Activated CD4-positive, alpha-beta T cell treated with anti-CD3 and anti-CD28 coated beads, Interleukin-2, Interleukin-6, amounts not matched to agents 100 ng/mL and 50 ng/mL, durations not matched to agents 16 hours and 8 hours (primary cell): ENCODE measurements at regions not wholly inside any gene's neighbourhood (a gene's known extent, or its start where the extent isn't known, plus 50 kb on each side); places are given as distances from the start of the nearest gene placed in this dataset.
A peak's percentile ranks its signal among the peaks of the same experiment; 100 is the strongest.

Source experiments
- DNase-seq: peaks from one replicate; pipeline ENCODE4 v3.0.0-alpha.2; 2020

DNA sequence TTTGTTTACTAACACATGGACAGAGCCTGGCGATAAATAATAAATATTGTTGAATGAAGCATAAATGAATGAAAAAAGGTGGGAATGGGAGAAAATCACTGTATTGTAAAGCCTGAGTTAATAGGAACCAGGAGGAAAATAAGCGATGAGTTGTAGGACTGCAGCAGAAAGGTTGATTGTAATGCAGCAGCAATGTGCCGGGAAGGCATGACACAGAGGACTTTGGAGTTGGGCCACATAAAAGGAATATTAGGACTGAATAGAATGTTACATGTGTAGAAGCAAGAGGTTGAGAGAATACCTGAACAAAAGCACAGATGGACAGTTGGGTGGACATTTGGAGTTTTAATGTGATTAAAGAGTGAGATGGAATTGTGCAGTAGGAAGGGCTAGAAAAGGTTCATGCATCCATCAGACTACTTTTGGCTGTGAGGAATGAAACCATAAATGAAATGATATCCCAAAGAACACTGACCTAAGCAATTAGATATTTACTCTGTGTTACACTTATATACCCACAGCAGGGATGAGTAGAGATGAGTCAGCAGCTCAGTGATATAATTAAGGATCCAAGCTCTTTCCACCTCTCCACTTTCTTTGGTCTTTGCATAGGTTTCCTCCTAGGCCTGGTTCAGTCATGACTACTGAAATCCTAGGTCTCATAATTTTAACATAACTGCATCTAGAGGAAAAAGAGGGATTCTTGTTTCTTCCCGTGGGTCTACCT, 55.4 kb downstream of the CCER1 start:
- no peak for DNase-seq

- DNase-seq, result no peak
Observed at GRCh38 chr12:90897986-90898385, 57.0 kb downstream of the CCER1 start.

DNA sequence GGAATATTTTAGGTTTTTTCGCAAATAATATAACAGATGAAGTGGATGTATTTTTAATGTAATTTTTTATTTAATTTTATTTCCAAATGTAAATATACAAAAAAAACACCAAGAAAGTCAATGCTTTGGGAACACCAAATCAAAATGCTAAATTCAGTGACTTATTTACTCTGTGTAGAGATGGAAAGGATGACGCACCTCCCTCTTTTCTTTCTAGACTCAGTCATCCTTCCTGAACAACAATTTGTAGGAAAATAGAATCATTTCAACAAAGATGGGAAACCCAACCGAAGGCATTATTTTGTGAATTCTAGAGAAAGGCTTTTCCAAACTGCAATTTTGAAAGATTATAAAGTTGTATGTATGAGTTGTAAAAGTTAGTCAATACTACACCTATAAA, 57.7 kb downstream of the CCER1 start:
- no peak for DNase-seq

GRCh38 chr12:90896821-90897220, 58.2 kb downstream of the CCER1 start:
- no peak for DNase-seq

- no peak for DNase-seq
Observed at GRCh38 chr12:90896164-90896563, 58.8 kb downstream of the CCER1 start.

DNA sequence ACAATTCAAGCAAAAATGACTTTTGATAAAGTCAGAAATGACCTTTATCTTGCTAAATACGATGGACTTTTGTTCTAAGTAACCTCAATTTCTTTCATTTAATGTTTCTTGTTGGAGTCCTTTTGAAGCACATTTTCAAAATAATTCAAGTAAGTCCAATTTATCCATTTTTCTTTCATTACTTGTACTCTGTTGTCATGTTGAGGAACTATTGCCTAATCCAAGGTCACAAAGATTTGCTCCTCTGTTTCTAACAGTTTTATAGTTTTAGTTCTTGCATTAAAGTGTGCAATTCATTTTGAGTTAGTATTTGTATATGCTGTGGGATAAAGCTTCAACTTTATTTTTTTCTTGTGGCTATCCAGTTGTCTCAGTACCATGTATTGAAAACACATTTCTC, 66.7 kb downstream of the CCER1 start:
- DNase-seq, result no peak

- DNase-seq, result no peak
Observed at GRCh38 chr12:90883456-90883855, 71.5 kb downstream of the CCER1 start.

GRCh38 chr12:90871726-90872096, 83.3 kb downstream of the CCER1 start:
- no peak for DNase-seq

DNA sequence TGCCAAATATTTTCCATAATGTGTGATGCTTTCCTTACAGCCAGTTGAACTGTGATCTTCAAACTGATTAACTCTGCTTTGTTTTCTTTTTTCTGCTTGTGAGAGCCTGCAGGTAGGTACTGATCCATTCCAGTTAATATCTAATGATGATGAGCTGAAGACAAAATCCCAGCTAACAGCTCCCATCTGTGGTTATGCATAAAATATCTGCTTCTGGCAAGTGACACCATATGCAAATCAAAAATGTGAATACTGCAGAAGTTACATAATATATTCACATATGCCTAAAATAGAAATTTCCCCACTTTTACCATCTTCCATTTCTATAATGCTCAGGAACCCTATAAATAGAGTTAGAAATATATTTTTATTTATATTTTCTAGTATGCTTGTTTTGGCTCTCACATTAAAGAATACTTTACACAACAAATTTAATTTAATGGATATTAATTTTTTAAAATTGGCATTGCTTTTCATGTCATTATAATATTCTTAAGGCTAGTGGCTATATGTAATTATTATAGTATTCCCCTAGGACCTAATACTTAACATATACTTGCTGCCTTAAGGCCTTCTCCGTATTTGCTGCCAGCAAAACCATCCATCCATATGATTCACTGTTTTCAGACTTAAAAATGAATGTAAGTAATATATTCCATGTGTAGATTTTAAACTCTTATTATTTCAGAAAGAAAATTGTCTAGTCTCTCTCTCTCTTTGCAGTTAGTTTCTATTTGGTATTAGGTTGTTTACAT, 83.8 kb downstream of the CCER1 start:
- DNase-seq, result no peak

DNA sequence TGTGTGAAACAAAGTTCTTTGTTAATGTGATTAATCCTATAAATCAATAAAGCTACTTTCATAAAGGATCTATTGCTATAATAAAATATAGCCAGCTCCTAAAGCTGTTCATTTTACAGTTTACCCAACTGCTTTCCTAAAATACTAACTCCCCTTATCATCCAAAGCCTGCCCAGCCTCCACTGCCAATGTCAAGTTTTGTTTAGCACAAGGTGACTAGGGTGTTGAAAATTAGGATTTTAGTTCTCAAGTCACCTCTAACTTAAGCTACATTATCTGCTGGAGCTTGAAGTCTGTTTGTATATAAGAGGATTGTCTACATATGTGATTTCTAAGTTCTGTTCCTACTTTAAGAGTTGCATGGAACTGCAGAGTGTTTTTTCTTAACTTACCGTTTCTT, 86.3 kb downstream of the CCER1 start:
- no peak for DNase-seq

- no peak for DNase-seq
Observed at GRCh38 chr12:90859591-90859990, 95.4 kb downstream of the CCER1 start.

GRCh38 chr12:90858252-90858651, 96.7 kb downstream of the CCER1 start:
- no peak for DNase-seq

- DNase-seq, result no peak
Observed at GRCh38 chr12:90855534-90855933, 99.4 kb downstream of the CCER1 start.

GRCh38 chr12:90854136-90854689, 100.8 kb downstream of the CCER1 start:
- peak; percentile 39 for DNase-seq

DNA sequence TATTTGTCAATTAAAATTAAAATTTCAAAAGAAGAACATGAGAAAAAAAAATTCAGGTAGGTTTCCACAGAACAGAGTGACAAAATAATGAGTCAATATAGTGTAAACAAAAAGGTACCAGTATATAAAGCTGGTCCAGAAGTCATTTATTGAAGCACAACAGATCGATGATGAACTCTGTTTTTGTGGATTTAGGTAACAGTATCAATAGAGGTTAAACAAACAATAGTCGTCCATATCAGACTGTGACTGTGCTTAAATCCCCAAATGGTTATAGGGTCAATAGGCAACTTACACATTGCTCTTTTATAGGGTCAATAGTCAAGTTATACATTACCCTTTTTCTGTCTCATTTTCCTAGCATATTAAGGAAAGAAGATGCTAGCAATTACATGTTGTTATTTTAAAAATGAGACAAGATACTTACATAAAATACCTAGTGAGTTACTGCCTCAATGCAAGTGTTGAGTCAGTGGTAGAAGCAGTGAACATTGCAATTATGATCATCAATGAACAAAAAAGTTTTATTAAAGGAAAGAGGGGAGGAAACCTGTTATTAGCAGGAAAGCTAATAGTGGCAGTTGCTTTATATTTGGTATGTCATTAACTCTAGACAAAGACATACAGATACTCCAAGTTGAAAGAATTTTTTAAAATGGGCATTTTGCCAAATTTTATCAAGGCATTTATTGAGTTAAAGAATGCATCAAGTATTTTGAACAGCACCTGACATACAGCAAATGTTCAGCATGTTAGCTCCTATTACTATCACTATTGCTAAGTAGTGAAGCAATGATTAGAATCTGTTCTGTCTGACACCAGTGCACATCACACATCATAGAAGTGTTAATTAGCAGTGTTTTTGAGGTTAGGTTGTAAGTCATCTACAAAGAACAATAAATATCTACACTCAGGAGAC, 102.9 kb downstream of the CCER1 start:
- no peak for DNase-seq

DNA sequence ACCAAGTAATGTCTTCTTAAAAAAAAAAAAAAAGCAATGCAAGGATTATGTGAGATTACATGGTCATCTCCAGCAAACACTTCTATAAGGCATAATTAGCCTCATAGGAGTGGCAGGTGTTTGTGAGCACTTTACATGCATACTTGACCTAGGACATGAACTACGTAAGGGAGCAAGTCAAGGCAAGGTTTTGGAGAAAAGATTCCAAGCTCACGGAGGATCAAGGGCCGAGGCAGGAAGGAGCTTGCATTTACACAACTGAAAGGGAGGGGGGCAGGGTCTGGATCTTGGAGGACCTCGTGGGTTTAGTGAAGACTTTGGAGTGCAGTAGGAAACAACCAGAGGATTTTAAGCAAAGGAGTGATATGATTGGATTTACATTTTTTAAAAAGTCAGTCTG, 112.5 kb downstream of the CCER1 start:
- DNase-seq, result no peak

DNA sequence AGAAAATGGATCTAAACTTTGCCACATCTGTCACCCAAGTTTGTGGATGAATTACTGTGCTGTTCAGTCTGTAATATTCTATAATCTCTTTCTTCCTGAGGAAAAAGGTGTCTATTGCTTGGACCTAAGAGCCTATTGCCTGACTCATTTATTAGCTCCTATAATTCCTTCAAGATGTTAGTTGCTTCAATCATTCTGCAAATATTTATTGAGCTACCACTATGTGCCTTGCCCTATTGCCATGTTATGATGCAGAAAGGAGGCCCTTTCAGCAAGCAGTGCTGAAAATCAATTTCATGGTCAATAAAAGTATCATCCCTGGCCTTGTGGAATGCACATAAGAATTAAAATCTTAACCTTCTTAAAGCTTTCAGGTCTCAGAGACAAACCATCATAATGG, 113.6 kb downstream of the CCER1 start:
- DNase-seq, result no peak

DNA sequence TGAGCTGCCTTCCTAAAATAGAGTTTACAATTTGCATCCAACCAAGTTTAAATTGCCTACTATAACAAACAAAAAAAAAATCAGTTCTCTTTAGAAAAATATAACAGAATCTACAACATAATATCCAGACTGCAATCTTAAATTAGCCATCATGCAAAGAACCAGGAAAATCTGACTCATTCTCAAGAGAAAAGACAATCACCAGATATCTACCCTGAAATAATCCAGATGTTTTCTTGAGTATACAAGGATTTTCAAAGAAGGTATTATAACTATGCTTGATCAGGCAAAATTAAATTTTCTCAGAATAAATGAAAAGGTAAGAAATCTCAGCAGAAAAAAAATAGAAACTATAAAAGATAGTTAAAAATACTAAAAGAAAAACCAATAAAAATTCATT, 115.6 kb downstream of the CCER1 start:
- DNase-seq, result no peak

DNA sequence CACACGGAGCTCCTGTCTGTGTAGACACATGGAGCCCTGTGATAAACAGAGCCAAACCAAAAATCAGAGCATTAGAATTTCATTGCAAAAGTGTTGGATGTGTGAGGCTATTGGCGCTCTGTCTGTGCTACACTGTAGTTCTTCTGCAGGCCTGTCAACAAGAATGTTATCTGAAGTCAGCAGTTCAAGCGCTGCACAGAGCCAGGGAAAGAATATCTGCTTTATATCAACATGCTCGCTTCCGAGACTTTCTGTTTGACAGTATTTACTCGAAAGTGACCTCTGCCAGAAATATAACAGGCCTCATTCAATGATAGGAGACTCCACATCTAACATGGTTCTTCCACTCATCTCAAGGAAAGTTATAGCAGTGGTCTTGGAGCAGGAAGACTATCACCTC, 118.3 kb downstream of the CCER1 start:
- DNase-seq, result no peak

DNA sequence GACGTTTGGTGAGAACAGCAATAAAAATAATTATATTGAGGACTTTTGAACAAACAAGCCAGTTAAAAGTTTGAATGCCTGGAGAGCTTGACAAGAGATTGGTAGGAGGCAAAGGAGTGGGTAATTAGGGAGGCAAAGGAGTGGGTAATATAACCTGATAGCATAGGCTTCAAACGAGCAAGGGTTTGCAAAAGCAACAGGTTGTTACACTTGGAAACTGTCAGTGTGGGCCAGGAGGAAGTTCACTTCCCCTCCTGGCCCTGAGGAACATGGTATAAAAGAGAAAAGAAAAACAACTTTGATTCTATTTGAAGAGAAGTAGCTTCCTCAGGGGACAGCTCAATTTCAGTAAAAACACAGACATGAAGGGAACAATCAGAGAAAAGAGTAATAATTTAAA, 121.7 kb downstream of the CCER1 start:
- no peak for DNase-seq

DNA sequence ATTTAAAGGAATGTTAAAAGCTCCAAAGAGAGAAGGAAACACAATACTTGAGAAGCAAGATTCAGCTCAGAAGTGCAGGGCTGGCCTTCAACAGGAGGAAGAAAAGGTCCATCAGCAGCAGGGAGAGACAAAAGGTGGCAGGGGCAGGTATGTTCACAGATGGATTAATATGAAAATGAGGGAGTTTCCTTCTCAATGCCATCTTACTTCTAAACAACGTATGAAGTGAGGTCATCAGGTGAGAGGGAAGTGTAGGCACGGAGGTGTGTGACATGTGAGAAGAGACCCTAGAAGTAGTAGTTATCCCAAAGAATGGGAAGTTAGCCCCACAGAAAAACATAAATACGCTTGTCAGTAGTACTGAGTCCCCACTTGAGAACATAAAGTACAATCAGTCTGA, 122.5 kb downstream of the CCER1 start:
- no peak for DNase-seq

DNA sequence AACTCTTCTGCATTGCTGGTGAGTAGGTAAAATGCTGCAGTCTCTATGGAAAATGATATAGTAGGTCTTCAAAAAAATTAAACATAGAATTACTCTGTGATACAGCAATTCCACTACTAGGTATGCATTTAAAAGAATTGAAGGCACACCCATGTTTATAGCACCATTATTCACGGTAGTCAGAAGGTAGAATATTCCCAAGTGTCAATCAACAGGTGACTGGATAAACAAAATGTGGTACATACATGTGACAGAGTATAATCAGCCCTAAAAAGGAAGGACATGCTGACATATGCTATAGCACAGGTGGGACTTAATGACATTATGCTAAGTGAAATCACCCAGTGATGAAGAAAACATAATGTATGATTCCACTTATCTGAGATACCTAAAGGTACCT, 123.3 kb downstream of the CCER1 start:
- no peak for DNase-seq

DNA sequence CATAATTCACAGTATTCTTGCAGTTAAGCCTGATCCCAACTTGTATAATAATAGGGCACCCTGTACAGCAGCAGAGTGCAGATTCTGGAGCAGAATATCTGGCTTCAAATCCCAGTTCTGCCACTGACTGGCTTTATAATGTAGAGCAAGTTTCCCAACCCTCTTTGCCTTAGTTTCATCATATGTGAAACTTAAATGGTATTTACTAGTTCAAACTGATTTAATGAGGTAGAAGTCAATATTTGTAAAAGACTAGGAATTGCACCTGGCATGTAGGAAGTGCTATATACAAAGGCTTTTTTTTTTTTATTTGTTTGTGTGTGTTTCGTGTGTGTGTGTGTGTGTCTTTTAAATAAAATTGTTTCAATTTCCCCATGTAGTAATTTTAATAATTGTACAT, 125.9 kb downstream of the CCER1 start:
- no peak for DNase-seq
